ENCODE measurements at regions not wholly inside any gene's neighbourhood (a gene's known extent, or its start where the extent isn't known, plus 50 kb on each side); places are given as distances from the start of the nearest gene placed in this dataset.
"Not testable (repeated sequence)": the region's sequence is repeated elsewhere in the genome, so short reads cannot be mapped to it uniquely, and the experiment has no call there.

DNA sequence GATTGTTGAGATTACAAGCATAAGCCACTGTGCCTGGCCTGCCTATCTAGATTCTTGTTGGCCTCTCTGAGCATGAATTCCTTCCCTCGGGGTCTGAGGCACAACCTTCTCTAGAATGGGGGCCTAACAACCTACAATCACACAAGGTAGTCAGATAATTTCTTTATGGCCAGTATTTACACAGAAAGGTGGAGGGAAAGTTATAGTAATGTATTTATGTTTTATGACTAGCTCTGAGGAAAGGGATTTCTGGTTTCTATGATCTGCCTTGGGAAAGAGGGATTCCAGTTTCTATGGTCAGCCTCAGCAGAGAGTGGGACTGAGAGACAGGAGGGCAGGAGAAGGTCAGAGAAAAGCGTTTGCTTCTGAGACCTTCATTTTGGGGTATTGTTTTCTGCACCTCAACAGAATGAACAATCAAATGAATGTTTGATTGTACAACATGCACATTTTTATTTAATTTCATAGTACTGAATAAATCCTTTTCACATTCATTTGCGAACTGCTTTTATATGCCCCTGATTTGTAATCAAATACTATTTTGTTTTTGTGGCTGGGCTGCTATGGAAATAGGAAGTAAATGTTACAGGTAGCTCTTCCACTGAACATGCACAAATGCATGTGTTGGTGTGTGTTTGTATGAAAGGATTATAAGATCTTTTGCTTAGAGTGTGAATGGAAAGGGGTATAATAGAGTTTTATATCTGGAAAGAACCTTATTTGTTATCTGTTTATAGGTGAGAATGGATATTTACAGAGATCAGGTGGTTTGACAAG is 499.7 kb upstream of the RGS6 start:
- no peak for DNase-seq (ENCODE audit: low spot score)

DNA sequence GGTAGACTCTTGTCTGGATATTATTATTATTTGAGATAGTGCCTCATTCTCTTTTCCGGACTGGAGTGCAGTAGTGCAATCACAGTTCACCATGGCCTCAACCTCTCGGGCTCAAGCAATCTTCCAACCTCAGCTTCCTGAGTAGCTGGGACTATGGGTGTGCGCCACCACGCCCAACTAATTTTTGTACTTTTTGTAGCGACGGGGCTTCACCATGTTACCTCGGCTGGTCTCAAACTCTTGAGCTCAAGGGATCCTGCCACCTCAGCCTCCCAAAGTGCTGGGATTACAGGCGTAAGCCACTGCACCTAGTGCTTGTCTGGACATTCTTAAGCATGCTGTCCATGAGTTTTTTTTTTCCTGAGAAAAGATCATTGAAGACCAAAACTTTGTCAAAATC is 498.9 kb upstream of the RGS6 start:
- no peak for DNase-seq (ENCODE audit: low spot score)

DNA sequence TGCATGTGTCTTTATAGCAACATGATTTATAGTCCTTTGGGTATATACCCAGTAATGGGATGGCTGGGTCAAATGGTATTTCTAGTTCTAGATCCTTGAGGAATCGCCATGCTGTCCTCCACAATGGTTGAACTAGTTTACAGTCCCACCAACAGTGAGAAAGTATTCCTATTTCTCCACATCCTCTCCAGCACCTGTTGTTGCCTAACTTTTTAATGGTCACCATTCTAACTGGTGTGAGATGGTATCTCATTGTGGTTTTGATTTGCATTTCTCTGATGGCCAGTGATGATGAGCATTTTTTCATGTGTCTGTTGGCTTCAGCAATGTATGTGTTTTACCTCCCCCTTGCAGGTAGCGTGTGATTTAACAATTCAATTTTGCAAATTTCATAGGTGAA is 496.6 kb upstream of the RGS6 start:
- DNase-seq (ENCODE audit: low spot score), result not testable (repeated sequence)

DNA sequence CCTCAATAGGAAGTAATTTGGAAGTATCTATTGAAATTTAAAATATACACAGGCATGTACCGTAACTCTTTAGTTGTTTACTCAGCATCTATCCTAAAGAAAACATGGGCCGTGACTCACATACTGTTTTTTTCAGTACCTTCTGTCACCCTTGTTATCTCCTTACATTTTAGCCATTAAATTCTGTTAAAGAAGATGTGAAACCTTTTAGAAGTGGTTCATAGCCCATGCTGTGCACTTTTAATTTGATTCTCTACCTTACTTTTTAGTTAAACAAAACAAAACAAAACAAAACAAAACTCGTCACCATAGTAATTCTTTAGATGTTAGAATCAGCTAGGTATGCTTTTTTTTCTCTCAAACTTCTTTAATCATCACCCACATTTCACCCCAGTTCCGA is 494.4 kb upstream of the RGS6 start:
- no peak for DNase-seq (ENCODE audit: low spot score)

DNA sequence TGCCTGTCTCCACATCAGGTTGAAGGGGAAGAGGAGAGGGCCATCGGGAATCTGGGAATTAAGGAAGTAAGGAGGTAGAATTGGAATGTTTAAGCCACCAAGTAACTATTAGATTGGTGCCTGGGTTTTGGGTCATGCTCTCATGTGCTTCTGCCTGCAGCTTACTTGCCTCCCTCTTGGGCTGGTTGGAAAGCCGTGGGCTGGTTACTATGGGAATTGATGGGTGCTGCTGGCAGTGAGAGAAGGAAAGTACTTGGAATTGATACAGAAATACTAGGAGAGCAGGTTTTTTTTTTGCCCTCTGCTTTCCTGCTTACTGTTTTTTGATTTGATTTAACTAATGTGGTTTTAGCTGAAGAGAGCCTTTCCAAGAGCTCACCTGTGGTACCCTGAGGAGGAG is 493.5 kb upstream of the RGS6 start:
- DNase-seq (ENCODE audit: low spot score), result no peak

DNA sequence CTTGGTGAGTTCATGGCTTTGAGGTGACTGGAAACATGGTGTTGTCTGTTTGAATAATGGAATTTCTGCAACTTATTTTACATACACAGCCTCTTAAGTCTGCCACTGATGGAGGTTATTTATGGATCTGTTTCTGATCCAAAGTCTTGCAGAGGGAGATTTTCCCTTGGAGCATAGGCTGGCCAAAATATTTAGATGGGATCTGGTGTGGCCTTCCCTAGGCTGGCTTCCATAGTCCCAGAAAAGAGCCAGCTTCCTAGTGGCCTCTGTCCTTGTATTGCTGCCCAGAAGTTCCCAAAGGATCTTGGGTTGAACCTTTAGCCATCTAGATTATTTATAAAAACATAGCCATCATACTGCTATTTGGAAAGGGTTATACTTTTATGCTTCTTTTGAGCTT is 491.1 kb upstream of the RGS6 start:
- DNase-seq (ENCODE audit: low spot score), result no peak

DNA sequence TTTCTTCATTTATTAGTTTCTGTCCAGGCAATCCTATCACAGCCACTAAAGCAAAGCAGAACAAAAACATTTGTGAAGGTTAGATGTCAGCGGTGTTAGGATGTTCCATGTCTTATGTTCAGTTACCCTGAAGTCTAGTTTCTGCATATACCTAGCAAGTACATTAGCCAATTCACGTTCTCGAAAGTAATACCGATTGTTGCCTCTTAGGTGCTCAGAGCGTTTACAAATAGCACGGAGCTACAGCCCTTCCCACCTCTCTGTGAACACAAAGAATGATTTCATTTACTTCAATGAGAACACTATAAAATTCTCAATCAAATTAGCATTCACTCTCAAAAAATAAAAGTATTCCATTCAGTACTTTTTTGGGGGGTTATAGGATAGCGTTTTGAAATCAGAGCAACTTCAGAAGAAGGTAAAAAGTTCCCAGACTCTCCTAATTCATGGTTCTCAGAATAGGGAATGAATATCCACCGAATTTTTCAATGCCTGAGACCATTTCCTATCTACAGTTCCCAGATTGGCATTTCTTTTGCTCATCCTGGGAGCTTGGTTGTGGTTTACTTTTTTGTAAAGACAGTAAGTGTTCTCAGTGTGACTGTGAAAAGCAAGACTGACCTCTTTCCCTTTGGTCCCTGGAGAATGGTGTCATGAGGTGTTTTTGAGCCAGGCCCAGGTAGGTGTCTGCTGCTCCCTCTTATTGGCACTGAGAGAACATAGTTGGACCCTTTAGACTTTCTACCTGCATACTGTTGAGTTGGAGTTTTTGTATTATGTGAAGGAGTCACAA is 488.0 kb upstream of the RGS6 start:
- no peak for DNase-seq (ENCODE audit: low spot score)

DNA sequence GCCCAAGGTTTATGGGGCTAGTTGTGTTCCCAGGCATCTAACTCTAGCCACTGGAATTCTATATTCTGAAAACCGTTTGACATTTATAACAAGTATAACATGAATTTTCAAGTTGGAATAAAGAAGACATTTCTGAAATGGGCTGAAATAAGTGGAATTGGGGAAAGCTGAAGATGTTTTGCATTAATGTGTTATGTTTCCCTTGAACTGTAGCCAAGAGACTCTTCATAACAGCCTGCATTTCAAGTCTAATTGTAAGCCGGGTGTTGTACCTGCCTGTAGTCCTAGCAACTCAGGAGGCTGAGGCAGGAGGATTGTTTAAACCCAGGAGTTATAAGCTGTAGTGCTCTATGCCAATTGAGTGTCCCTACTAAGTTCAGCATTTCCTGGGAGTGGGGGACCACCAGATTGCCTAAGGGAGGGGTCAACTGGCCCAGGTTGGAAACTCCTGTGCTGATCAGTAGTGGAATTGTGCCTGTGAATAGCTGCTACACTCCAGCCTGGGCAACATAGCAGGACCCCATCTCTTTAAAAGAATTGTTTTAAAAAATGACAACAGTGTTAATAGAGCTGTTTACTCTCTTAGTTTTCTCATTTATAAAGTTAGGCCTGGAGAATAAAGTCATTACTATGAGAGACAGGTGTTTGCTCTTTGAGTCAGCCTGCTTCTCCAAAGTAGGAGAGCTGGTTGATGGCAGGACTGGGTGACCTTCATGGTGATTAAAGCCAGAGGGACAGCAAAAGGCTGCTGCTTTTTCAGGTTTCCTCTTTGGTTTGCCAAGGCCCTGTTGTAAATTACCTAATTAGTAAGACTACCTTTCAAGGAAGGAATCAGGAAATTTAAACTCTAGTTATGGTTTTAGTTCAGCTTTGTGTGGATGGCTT is 483.6 kb upstream of the RGS6 start:
- no peak for DNase-seq (ENCODE audit: low spot score)

DNA sequence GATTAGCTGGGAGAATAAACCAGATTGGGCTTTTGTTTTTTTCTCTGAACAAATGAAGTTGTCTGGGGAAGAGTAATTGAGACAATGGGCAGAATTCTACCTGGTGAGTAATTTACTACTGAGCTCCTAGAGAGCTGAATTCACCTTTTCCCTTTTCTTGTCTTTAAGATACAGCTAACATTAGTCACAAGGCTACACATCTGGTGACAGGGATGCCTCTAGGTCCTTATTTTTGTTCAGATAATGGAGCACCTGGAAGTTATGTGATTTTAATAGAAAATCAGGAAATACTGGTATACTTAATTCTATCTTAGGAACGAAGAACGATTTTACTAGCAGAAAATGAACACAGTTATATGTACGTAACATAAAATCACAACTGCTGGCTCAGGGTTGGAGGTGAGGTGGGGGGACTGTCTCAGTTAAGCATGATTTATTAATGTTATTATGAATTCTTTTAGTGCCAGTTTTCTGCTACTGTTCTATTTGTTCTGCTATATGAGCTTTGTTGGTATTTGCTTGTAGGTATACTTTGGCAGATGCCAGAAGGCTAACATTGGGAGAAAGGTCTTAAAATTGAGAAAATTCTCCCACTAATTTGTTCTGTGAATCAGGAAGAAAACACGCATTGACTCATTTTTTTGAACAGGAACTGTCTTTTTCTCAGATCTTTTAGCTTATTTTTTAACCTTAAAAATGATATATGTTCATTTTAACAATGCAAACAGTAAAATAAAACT is 482.7 kb upstream of the RGS6 start:
- DNase-seq (ENCODE audit: low spot score), result no peak

DNA sequence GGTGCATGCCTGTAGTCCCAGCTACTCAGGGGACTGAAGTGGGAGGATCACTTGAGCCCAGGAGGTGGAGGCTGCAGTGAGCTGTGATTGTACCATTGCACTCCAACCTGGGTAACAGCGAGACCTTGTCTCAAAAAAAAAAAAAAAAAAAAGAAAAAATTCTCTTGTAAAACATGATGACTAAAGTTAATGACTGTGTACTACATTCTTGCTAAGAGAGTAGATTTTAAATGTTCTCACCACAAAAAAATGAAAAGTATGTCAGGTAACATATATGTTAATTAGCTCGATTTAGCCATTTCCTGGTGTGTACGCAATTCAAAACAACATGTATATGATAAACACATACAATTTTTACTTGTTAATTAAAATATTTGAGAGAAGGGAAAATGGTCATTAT is 480.7 kb upstream of the RGS6 start:
- no peak for DNase-seq (ENCODE audit: low spot score)

DNA sequence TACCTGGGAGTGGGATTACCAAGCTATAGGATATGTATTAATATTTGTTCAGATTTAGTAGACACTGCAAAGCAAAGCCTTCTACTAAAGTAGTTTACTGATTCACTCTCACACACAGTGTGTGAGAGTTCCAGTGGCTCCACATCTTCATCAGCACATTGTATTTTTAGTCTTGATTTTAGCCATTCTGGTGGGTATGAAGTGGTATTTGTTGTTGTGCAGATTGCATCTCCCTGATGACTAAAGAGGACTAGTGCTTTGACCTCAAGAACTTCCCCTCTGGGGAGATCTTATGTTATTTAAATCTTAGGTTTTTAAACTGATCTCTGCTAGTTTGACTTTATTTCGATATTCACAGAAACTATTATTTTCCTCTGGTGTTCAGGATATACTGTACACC is 479.7 kb upstream of the RGS6 start:
- DNase-seq (ENCODE audit: low spot score), result no peak

DNA sequence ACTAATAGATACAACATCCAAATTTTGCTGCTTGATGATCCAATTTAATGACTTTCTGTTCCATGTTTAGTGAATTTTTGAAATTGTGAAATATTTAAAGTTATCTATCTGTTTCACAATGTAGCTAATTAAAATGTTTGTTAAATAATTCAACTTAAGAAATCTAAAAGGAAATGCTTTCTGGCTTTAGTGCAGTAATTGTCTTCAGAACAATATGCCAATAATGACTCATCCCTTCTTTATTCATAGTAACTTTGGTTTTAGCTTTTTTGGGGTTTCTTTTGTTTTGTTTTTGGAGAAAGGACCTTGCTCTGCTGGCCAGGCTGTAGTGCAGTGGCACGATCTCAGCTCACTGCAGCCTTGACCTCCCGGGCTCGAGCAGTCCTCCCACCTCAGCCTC is 479.2 kb upstream of the RGS6 start:
- DNase-seq (ENCODE audit: low spot score), result no peak

DNA sequence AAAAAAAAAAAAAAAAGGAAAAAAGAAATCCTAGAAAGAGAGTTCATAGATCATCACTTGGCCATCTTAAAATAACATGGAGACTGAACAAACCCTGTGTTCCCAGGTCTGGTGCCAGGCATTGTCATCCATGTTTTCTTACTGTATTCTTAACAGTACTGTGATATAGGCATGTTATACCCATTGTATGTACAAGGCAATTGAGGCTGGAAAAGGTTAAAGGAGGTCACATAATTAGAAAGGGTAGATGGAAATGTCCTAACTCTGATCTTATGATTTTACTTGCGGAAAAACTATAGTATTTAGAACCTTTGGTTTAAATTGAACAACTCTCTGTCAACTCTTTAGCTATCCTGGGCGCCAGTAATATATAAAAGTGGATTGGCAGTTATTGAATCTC is 478.2 kb upstream of the RGS6 start:
- DNase-seq (ENCODE audit: low spot score), result no peak

DNA sequence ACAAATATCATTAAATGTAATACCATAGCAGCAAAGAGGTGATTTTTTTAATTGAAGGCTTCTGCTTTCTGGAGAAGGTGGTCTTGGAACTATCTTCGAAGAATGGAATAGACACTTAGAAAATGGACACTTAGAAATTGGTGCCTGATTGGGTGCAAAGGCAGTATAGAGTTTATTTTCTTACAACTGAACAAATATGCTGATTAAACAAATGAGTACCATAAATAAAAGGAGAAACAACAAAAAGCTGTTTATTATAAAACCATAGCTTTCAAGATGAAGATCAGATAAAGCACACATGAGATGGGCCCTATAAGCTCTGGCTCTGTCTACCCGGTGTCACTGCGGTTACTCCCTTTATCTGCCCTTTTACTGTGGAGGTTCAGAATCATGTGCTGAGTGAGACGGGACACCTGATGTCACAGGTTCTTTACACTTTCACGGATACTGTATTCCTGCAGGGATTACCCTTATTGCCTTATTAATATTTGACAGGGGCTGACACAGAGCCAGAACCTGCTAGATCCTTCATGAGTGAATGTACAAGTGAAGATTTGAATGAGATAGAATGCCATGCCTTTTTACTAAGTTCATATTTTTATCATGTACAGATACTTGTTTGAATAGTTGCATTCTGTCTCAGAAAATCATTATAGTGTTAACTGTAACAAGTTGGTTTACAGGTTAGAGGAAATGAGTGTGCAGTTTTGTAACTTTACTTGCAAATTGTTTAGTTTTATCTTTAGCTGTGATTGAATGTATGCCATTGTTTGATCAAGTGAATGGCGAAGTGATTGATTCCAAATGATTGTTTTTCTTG is 477.5 kb upstream of the RGS6 start:
- no peak for DNase-seq (ENCODE audit: low spot score)

DNA sequence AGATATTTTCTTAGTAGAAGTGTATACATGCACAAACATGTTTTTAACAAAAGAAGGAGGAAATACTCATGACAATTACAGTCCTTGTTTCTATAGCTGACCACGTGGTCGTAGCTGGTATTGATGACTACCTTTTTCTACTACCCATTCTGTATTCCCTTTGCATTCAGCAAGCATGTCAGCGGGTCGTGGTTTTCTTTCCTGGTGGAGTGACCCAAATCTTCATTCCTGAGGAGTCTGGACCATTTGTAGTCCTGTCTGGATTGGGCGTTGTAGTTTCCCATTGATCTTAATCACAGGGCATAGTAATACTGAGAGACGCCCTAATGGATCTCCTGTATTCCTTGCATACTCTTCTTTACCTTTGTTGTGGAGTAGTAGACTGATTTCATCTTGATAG is 472.1 kb upstream of the RGS6 start:
- DNase-seq (ENCODE audit: low spot score), result no peak

DNA sequence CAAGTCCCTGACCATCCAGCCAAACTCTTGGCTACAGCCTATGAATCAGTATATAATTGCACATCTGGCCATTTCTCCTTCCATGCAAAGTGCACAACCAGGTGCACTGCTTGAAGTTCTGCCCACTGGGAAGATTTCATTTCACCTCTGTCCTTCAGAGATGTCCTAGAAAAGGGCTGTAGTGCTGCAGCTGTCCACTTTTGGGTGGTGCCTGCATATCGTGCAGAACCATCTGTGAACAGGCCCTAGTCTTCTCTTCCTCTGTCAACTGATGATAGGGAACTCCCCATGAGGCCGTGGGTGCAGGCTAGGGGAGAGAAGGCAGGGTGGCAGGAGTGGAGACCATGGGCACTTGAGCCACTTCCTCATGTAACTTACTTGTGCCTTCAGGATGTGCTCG is 470.6 kb upstream of the RGS6 start:
- DNase-seq (ENCODE audit: low spot score), result not testable (repeated sequence)

DNA sequence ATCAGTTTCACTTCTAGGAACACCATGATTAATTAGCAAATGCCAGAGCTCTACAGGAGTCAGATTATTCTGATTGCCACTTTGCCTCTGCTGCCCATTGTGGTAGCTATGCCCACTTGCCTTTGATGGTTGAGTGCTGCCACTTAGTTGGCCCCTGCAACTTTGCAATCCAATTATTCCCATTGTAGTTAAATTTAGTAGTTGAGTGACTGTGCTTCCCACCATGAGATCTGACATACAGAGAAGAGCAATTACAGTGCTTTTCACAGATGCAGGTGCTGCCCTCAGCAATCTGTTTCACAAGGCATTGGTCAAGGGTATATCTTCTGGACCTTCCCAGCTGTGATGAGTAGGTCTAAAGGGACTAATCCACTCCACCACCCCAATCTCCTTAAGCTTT is 468.4 kb upstream of the RGS6 start:
- DNase-seq (ENCODE audit: low spot score), result no peak

DNA sequence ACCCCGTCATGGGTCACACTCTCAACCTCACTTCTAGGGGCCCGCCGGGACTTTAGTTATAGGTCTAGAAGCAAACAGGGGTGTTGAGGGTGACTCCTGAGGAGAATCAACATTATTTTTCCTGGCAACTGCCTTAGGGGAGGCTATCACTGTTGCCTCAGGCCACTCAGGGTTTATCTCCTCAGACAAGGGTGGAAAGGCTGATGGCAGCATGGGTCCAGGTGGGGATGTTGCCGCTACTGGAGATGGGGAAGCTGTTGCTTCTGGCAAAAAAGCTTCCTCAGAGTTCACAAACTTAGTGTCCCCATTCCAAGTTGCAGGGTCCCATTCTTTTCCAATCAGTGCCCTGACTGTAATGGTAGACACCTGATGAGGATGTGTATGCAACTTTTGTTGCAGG is 467.4 kb upstream of the RGS6 start:
- no peak for DNase-seq (ENCODE audit: low spot score)

DNA sequence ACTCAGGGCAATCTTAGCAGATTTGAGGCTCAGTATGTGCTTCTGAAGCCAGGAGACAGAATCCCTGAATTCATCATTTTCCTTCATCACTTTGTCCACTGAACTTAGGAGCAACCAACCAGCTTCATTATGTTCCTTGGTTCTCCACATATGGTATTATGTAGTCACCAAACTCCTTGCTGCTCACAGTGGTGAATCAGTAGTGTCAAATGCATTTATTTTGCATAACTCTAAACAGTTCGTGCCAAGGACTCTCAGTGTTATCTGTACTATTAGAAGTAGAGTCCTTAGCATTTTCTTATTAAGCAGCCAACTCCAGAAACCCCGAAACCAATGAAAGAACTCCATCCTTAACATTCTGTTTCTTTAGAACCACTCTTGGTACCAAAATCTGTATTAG is 466.9 kb upstream of the RGS6 start:
- DNase-seq (ENCODE audit: low spot score), result no peak

DNA sequence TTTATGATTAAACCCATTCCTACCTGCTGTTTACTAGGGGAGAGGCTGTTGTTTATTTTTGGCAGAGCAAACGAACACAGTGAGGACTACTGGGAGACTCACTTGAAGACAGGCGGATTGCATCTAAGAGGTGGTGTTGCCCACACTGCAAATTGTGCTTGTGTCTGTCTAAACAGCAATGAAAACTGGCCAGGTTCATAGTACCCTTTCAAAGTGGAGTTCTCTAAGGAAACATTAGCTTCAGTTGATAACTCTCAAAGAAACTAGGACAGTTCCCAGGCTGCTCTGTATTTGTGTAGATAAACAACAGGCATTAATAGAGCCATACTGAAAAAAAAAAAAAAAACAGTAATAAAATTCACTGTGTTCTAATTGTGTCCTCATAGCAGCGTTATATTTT is 466.0 kb upstream of the RGS6 start:
- no peak for DNase-seq (ENCODE audit: low spot score)

DNA sequence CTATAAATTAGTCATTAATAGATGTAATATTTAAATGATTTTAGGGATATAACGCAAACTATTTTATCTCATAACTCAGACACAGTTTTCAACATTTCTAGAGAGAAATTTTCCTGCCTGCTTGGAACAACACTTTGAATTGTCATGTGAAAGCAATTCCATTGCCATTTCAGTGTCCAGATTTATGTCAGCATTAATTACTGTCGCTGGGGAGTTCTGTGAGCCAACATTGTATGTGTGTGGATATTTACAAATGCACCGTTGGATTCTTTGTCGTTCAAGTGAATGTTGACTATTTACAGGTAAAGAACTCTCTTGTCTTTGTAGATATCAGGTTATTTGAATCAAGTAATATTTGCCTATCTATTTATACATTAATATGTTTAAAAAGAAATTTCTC is 465.3 kb upstream of the RGS6 start:
- DNase-seq (ENCODE audit: low spot score), result no peak

All from hematopoietic multipotent progenitor cell treated with erythropoietin and hydrocortisone succinate and interleukin-3 and kit ligand, for 17 days (in vitro differentiated cells).